ENCODE measurements at regions not wholly inside any gene's neighbourhood (a gene's known extent, or its start where the extent isn't known, plus 50 kb on each side); places are given as distances from the start of the nearest gene placed in this dataset.

DNA sequence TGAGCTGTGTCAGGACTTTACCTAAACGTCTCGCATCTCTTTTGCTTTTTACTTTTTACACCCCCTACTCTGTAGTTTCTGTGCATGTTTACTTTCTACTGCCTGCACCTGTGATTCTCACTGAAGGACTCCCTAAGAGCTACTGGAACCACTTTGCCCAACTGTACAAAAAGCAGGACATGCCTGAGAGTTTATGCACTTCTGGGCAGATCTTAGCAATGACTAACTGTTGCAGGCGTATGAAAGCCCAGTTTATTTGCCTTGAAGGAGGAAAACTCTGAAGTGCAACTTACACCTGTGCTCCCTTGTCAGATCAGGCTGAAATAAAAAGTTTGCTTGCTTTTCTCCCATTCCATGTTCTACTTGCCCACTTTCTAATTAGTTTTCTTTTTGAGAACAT is 467.0 kb upstream of the USP24 start:
- TF ChIP-seq POLR2A (IDR thresholded peaks at IDR 0.05) (no peak), POLR2AphosphoS5 (IDR thresholded peaks at IDR 0.05) (no peak), EP300 (IDR thresholded peaks at IDR 0.05) (no peak)
- TF ChIP-seq, protein P1, sequence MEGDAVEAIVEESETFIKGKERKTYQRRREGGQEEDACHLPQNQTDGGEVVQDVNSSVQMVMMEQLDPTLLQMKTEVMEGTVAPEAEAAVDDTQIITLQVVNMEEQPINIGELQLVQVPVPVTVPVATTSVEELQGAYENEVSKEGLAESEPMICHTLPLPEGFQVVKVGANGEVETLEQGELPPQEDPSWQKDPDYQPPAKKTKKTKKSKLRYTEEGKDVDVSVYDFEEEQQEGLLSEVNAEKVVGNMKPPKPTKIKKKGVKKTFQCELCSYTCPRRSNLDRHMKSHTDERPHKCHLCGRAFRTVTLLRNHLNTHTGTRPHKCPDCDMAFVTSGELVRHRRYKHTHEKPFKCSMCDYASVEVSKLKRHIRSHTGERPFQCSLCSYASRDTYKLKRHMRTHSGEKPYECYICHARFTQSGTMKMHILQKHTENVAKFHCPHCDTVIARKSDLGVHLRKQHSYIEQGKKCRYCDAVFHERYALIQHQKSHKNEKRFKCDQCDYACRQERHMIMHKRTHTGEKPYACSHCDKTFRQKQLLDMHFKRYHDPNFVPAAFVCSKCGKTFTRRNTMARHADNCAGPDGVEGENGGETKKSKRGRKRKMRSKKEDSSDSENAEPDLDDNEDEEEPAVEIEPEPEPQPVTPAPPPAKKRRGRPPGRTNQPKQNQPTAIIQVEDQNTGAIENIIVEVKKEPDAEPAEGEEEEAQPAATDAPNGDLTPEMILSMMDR (IDR thresholded peaks at IDR 0.05), result no peak

All from suprapubic skin (tissue), 4 donors.